ENCODE measurements at regions not wholly inside any gene's neighbourhood (a gene's known extent, or its start where the extent isn't known, plus 50 kb on each side); places are given as distances from the start of the nearest gene placed in this dataset.

- TF ChIP-seq, protein P1, sequence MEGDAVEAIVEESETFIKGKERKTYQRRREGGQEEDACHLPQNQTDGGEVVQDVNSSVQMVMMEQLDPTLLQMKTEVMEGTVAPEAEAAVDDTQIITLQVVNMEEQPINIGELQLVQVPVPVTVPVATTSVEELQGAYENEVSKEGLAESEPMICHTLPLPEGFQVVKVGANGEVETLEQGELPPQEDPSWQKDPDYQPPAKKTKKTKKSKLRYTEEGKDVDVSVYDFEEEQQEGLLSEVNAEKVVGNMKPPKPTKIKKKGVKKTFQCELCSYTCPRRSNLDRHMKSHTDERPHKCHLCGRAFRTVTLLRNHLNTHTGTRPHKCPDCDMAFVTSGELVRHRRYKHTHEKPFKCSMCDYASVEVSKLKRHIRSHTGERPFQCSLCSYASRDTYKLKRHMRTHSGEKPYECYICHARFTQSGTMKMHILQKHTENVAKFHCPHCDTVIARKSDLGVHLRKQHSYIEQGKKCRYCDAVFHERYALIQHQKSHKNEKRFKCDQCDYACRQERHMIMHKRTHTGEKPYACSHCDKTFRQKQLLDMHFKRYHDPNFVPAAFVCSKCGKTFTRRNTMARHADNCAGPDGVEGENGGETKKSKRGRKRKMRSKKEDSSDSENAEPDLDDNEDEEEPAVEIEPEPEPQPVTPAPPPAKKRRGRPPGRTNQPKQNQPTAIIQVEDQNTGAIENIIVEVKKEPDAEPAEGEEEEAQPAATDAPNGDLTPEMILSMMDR (IDR thresholded peaks at IDR 0.05), result no peak
- TF ChIP-seq POLR2A (IDR thresholded peaks at IDR 0.05) (no peak), POLR2AphosphoS5 (IDR thresholded peaks at IDR 0.05) (no peak), EP300 (IDR thresholded peaks at IDR 0.05) (no peak)
Observed at GRCh38 chr18:4578449-4578848, 123.3 kb upstream of the DLGAP1 start.
